ENCODE measurements at regions not wholly inside any gene's neighbourhood (a gene's known extent, or its start where the extent isn't known, plus 50 kb on each side); places are given as distances from the start of the nearest gene placed in this dataset.

- Histone ChIP-seq H3K9me3 (ENCODE audit: low read depth) (no peaks in the 10 kb centered on the region), H3K4me1 (ENCODE audit: low read depth) (no peaks in the 10 kb centered on the region), H3K27ac (no peak overlapping the region), H3K36me3 (no peaks in the 10 kb centered on the region), H3K27me3 (no peaks in the 10 kb centered on the region), H3K4me3 (no peak overlapping the region)
- no peak for TF ChIP-seq CTCF (IDR thresholded peaks at IDR 0.05; ENCODE audit: low read depth, low read length)
- no peak for DNase-seq (ENCODE audit: low read depth in 1 of 2, low spot score in 1 of 2)
Observed at GRCh38 chr4:154047733-154048132, 258.9 kb upstream of the SFRP2 start.

GRCh38 chr4:154044742-154045485 lies 256.0 kb upstream of the SFRP2 start:
- no peak overlapping the region for H3K27ac ChIP-seq
- no peaks in the 10 kb centered on the region for H3K4me1 ChIP-seq (ENCODE audit: low read depth)

GRCh38 chr4:154044108-154044531 lies 255.2 kb upstream of the SFRP2 start:
- H3K36me3 ChIP-seq = no peaks in the 10 kb centered on the region
- H3K9me3 ChIP-seq (ENCODE audit: low read depth) = no peaks in the 10 kb centered on the region
- H3K27me3 ChIP-seq = no peaks in the 10 kb centered on the region
- no peak overlapping the region for H3K27ac ChIP-seq
- no peak for TF ChIP-seq CTCF (IDR thresholded peaks at IDR 0.05; ENCODE audit: low read depth, low read length)
- no peaks in the 10 kb centered on the region for H3K4me1 ChIP-seq (ENCODE audit: low read depth)
- no peak overlapping the region for H3K4me3 ChIP-seq
- DNase-seq (ENCODE audit: low read depth in 1 of 2, low spot score in 1 of 2) = no peak

More at GRCh38 chr4:154044742-154045485, 256.0 kb upstream of the SFRP2 start:
- DNase-seq (ENCODE audit: low read depth in 1 of 2, low spot score in 1 of 2) = no peak
- no peaks in the 10 kb centered on the region for H3K9me3 ChIP-seq (ENCODE audit: low read depth)
- H3K27me3 ChIP-seq = no peaks in the 10 kb centered on the region
- TF ChIP-seq CTCF (IDR thresholded peaks at IDR 0.05; ENCODE audit: low read depth, low read length) = no peak
- no peaks in the 10 kb centered on the region for H3K36me3 ChIP-seq
- H3K4me3 ChIP-seq = no peak overlapping the region

- Histone ChIP-seq H3K9me3 (ENCODE audit: low read depth) (no peaks in the 10 kb centered on the region), H3K27me3 (no peaks in the 10 kb centered on the region), H3K4me1 (ENCODE audit: low read depth) (no peaks in the 10 kb centered on the region), H3K36me3 (no peaks in the 10 kb centered on the region), H3K4me3 (no peak overlapping the region), H3K27ac (no peak overlapping the region)
- DNase-seq (ENCODE audit: low read depth in 1 of 2, low spot score in 1 of 2) = no peak
- TF ChIP-seq CTCF (IDR thresholded peaks at IDR 0.05; ENCODE audit: low read depth, low read length) = no peak
Observed at GRCh38 chr4:154041640-154042039, 252.8 kb upstream of the SFRP2 start.

- Histone ChIP-seq H3K27ac (no peak overlapping the region), H3K9me3 (ENCODE audit: low read depth) (no peaks in the 10 kb centered on the region), H3K4me3 (no peak overlapping the region), H3K4me1 (ENCODE audit: low read depth) (no peaks in the 10 kb centered on the region), H3K36me3 (no peaks in the 10 kb centered on the region), H3K27me3 (no peaks in the 10 kb centered on the region)
- DNase-seq (ENCODE audit: low read depth in 1 of 2, low spot score in 1 of 2) = no peak
- TF ChIP-seq CTCF (IDR thresholded peaks at IDR 0.05; ENCODE audit: low read depth, low read length) = no peak
Observed at GRCh38 chr4:154039435-154040343, 250.8 kb upstream of the SFRP2 start.

Measured in cardiac muscle cell (in vitro differentiated cells and primary cell).